Activated CD8-positive, alpha-beta memory T cell treated with anti-CD3 and anti-CD28 coated beads, Interleukin-2, amount 50 U/mL, for 48 hours (primary cell): ENCODE measurements at regions not wholly inside any gene's neighbourhood (a gene's known extent, or its start where the extent isn't known, plus 50 kb on each side); places are given as distances from the start of the nearest gene placed in this dataset.

Source experiments
- DNase-seq: peaks from one replicate; pipeline ENCODE4 v3.0.0-alpha.2; 2020

GRCh38 chr10:121185816-121186455, 334.8 kb downstream of the WDR11 start:
- no peak for DNase-seq

DNA sequence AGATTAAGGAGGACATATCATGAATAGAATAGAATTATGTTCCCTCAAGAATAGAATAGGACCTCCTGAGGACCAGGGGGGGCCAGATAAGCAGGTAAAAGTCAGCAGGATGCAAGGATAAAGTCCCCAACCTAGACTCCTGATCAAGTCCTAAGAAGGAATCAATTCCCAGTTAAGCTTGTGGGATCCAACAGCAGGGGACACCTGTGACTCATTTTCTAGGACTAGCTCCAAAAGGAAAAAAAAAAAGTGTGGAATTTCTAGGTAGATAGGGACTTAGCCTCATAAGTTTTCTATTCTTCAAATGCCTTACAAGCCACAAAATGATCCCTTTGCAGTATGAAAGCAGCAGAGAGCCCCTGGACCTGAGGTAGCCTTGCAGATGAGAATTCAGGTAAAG, 336.2 kb downstream of the WDR11 start:
- no peak for DNase-seq

DNA sequence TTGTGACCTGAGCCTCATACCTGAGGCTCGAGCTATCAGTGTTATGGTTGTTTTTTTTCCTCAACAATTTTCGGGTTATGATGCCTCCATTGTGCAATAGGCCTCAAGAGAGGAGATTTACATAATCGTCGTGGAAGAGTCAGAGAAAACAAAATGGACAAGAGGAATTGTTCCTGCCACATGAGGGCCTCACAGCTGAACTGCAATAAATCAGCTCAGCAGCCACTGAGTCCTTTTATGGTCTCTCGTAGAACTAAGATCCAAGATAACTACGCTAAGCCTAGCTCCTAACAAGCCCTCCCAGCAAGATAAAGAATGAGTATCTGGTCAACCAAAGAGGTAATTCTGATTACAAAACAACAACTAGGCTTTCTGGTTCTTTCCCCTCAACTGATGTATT, 336.8 kb downstream of the WDR11 start:
- DNase-seq = no peak

DNA sequence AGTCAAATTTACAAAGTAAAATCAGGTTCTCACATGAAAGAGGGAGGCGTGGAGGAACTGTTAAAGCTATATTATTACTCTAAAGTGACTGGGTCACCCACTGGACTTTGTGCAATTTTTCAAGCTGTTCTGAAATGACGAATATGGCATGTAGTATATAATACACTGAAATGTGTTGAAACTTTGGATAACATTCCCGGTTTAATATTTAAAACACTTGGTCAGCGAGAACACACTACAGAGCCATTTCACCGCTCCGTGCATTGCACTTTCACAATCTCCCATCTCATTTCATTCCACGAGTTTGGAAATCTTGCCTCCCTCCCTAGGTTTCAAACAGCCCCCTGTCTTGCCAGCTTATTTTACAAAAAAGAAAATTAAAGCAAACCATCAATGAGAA, 337.9 kb downstream of the WDR11 start:
- DNase-seq = no peak

DNA sequence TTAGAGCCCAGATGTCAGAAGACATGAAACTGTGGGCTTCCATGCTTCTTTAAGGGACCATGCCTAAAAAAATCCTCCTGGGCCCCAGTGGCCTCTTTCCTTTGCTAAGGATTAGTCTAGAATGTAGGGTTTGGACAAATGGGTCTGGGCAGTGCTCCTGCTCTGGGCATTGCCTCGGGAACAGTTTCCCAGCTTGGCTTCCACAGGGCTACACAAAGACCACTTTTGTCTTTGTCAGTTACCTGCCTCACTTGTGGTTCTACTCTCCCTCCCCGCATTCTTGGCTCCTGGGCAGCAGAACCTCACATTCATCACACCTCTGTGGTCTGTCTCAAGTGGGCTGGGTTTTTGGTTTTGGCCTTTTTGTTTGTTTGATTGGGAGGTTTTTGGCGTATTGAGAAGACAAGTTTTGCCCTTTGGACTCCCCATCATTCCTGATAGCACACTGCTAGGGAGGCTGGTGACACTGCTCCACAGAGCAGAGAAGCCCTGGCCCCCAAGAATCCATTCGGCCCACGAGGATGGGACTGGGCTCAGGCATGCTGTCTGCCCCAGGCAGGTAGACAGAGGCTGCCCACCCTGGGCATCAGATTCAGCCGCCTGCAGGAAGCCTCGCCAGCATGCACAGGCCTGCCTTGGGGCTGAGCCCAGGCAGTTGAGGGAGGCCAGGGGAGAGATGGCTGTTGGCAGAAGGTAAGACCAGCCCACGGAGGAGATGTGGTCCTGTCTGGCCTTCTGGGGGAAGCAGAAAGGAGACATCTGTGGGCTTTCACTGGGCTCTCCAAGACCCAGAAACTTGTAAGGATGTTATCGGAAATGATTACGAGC, 343.7 kb downstream of the WDR11 start:
- no peak for DNase-seq

GRCh38 chr10:121195524-121195910, 344.4 kb downstream of the WDR11 start:
- no peak for DNase-seq

DNA sequence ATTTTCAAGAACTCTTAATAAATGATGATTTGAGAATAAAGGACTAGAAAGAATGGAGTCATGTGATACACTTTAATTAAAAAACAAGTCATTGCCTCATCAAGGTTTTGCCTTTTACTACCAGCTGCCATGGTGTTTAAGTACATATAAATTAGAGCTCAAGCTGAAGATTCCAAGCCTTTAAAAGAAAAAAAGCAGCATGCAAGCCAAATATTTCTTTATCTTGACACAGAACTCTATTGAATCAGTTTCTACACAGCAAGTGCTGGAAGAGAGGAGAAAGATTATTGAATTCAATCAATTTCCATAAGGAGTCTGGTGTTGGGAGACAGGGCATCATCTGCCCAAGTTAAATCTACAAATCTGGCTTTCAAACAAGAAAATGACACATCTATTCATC, 347.9 kb downstream of the WDR11 start:
- no peak for DNase-seq

- DNase-seq = no peak
These were observed 354.5 kb downstream of the WDR11 start for GRCh38 chr10:121205625-121206024.

GRCh38 chr10:121211446-121211845, 360.3 kb downstream of the WDR11 start:
- no peak for DNase-seq

- DNase-seq = no peak
These were observed 362.3 kb downstream of the WDR11 start for GRCh38 chr10:121213437-121213836.

DNA sequence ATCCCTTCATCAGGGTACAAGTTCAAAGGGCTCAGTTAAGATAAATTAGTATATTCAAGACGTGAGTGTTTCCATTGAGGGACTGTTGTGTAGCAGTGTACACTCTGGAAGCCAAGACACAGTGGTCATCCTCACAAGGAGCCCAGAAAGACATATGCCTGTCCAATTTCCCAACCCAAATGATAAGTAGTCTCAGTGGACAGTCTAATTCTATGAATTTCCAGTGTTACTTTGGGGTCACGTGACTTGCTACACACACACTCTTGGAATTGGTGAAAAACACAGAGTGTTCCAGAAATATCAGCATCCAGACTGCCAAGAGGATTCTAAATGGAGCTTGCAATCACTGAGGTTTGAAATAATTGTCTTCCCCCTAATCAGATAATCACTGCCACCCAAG, 365.1 kb downstream of the WDR11 start:
- DNase-seq = no peak

GRCh38 chr10:121216721-121217181, 365.6 kb downstream of the WDR11 start:
- DNase-seq = no peak

DNA sequence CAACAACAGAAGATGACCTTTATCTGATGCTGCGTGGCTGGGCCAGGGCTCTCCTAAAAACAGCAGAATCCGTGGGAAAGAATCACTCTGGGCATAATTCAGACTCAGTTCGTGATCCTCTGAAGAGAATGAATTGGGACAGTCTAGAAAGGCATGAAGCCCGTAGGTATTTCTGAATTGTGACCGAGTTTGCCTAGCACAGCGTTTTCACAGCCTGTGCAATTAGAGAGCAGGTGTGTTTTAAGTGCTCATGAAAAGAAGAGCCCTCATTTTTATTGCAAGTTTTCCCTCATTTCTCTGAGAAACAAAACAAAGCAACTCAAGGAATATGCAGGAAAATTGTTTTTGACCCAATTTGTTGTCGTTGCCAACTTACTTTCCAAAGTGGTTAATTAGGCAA, 366.2 kb downstream of the WDR11 start:
- DNase-seq = no peak

DNA sequence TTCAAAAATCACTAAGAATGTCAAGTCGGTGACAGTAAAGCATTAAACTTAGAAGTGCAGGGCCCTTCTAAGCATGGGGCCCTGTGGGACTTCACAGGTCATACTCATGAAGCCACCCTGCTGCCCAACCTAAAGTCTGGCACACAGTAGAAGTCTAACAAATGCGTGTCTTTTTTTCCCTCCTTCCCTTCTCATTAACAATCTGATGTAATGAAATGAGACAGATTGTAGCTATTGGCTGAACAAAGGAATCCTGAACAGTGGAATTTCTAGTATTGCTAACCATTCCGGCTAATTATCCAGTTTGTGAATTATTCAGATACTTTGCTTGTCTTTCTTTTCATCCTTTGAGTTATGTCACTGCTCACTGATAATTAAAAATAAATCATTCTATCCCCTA, 369.9 kb downstream of the WDR11 start:
- DNase-seq = no peak

DNA sequence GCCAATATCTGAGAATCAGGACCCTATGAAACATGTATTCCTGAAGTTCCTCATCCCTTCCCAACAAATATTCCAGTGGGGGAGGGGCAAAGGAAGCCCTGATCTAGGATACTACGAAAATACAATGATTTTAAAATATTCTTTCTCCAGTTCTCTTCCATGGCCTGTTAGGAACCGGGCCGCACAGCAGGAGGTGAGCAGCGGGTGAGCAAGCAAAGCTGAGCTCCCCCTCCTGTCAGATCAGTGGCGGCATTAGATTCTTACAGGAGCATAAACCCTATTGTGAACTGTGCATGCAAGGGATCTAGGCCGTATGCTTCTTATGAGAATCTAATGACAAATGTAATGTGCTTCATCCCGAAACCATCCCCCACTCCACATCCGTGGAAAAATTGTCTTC, 370.8 kb downstream of the WDR11 start:
- DNase-seq = no peak

GRCh38 chr10:121222842-121223241, 371.7 kb downstream of the WDR11 start:
- no peak for DNase-seq

DNA sequence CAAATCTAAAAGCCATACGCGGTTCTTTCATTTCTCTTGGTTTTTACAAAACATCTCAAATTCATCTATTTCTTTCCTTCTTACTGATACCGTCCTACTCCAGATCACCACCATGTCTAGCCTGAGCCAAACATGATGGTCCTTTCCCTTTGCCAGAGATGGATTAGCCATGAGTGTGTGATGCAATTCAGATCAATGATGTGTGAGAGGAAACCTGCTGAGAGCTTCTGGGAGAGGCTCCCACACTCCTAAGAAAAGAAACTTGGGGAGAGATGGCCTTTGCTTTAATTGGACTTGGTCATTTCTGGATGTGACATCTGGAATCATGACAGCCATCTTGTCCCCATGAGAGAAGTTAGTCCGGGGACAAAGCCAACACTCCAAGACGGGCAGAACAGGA, 367.2 kb downstream of the FGFR2 start:
- no peak for DNase-seq

DNA sequence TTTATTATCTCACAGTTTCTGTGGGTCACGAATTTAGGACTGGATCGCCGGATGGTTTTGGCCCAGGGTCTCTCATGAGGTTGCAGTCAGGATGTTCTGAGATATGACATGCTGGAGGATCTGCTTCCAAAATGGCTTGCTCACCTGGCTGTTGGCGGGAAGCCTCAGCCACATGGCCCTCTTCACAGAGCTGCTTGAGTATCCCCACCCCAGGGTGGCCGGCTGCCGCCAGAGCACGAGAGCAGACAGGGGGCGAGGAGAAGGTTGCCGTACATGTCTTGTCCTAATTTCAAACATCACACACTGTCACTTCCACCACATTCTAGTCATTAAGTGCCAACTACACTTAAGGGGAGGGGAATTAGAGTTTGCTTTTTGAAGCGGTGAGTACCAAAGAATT, 365.8 kb downstream of the FGFR2 start:
- DNase-seq = no peak

GRCh38 chr10:121235692-121236091, 362.6 kb downstream of the FGFR2 start:
- no peak for DNase-seq

DNA sequence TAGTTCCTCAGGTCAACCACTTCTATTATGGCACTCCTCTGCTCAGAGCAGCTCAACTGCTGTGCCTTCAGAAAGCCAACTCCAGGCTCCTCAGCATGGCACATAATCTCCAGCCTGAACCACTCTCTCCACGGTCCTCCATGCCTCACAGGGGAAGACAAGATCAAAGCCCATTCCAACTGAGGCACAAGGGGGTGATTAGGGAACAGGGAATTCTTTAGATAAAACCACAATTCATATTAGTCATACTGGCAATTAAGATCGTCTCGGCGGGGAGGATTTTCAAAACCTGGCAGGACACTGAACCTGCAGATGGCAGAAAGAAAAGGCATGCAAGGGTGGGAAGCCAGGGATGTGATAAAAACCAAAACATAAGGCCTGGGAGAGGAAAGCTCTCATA, 361.6 kb downstream of the FGFR2 start:
- DNase-seq = no peak

DNA sequence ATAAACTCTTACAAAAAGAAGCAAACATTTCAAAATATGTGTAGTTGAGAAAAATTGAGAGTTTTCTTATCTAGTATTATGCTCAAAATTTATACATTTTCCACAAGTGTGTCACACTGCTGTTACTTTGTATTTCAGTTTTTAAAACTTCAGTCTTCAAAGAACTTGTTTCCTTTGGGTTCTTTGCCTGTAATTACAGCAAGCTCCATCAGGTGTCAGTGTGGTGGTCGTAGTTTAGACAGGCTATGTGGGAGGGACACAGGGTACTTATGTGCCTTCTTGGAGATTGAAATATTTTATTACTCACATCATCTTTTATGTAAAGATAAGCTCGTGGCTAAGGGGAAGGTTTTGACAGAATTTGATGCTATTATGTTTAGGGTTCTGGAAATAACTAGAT, 360.5 kb downstream of the FGFR2 start:
- DNase-seq = no peak

DNA sequence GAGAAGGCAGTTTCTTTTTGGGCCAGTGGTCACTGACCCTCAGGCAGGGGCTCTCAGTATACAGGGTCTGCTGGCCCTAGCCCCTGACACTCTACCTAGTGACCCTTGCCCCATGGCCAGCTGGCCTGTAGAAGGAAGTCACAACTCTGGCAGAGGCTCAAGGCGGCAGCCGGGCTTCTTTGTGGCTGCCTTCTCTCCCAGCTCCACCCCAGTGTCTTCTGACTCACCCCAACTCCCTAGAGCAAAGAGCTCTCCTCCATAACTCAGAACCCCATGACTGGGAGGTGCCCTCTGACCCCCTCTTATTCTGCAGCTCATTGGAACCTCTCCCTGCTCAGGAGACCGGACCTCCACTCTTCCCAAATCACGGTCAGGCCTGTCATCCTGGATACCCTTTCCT, 358.2 kb downstream of the FGFR2 start:
- DNase-seq = no peak

- no peak for DNase-seq
These were observed 357.7 kb downstream of the FGFR2 start for GRCh38 chr10:121240556-121240955.

- DNase-seq = no peak
These were observed 356.9 kb downstream of the FGFR2 start for GRCh38 chr10:121241337-121241736.
